PC-9 (cell line): ENCODE measurements at regions not wholly inside any gene's neighbourhood (a gene's known extent, or its start where the extent isn't known, plus 50 kb on each side); places are given as distances from the start of the nearest gene placed in this dataset.

ENCODE experiments used
- BruUV-seq: library from RNA; stranded (reverse); fragments of 400-500 nt; replicated peaks from 2 replicates; lab custom pipeline; 2021; lab: Mats Ljungman, UMichigan
- CTCF ChIA-PET: fragments of 300-600 bp; sonication (Branson Sonifier 250); formaldehyde crosslinking; loops from one replicate; lab custom pipeline; 2022; ENCODE audit warnings: antibody characterized with exemption; lab: Charles Lee
- POLR2A ChIA-PET: fragments of 300-600 bp; sonication (Branson Sonifier 250); formaldehyde crosslinking; loops from one replicate; lab custom pipeline; 2022; ENCODE audit warnings: antibody characterized with exemption; ENCODE audit not compliant: unreplicated experiment; lab: Charles Lee
- DNase-seq, 2 experiments: peaks; one replicate each; pipeline versions ENCODE4 v3.0.0 to v3.0.0-alpha.2; 2015 to 2022; ENCODE audit warnings: mixed read lengths in 1 of 2
- H2AFZ ChIP-seq: fragments of 200-600 bp; sonication (generic); 2 replicates; pipeline ENCODE4 v1.8.1; 2017; ENCODE audit warnings: antibody characterized with exemption
- H3F3A ChIP-seq: fragments of 200-600 bp; sonication (generic); 2 replicates; pipeline ENCODE4 v1.8.1; 2017; ENCODE audit warnings: antibody characterized with exemption, mild to moderate bottlenecking, low read depth; ENCODE audit not compliant: insufficient read depth
- H3K27ac ChIP-seq: fragments of 200-600 bp; sonication (generic); 2 replicates; pipeline ENCODE4 v1.6.1; 2016; ENCODE audit warnings: mixed run types
- H3K27me3 ChIP-seq: fragments of 200-600 bp; sonication (generic); 2 replicates; pipeline ENCODE4 v1.6.1; 2016; ENCODE audit warnings: low read depth, mixed run types; ENCODE audit not compliant: insufficient read depth
- H3K36me3 ChIP-seq: fragments of 200-600 bp; sonication (generic); 2 replicates; pipeline ENCODE4 v1.6.1; 2016; ENCODE audit warnings: low read depth, mixed run types
- H3K4me1 ChIP-seq: fragments of 200-600 bp; sonication (generic); replicated peaks from 2 replicates; pipeline ENCODE4 v1.6.1; 2016; ENCODE audit warnings: mixed run types; ENCODE audit not compliant: insufficient read depth
- H3K4me2 ChIP-seq: fragments of 200-600 bp; sonication (generic); 2 replicates; pipeline ENCODE4 v1.6.1; 2017; ENCODE audit warnings: mixed run types
- H3K4me3 ChIP-seq: fragments of 200-600 bp; sonication (generic); 2 replicates; pipeline ENCODE4 v1.6.1; 2016; ENCODE audit warnings: mixed run types
- H3K79me2 ChIP-seq: fragments of 200-600 bp; sonication (generic); 2 replicates; pipeline ENCODE4 v1.6.1; 2017; ENCODE audit warnings: low read depth, mixed run types
- H3K9me2 ChIP-seq: fragments of 200-600 bp; sonication (generic); 2 replicates; pipeline ENCODE4 v1.8.1; 2017; ENCODE audit warnings: mild to moderate bottlenecking; ENCODE audit not compliant: insufficient read depth
- H3K9me3 ChIP-seq: fragments of 200-600 bp; sonication (generic); 2 replicates; pipeline ENCODE4 v1.8.1; 2016; ENCODE audit warnings: low read depth; ENCODE audit not compliant: insufficient read depth
- H4K20me1 ChIP-seq: fragments of 200-600 bp; sonication (generic); 2 replicates; pipeline ENCODE4 v1.8.1; 2017; ENCODE audit not compliant: insufficient read depth
- CTCF ChIP-seq: fragments of 200-600 bp; sonication (generic); conservative IDR thresholded peaks from 2 replicates; pipeline ENCODE4 v1.6.1; 2017; ENCODE audit warnings: mixed run types, antibody characterized with exemption, mild to moderate bottlenecking, moderate library complexity
- EZH2 ChIP-seq: fragments of 200-600 bp; sonication (generic); IDR thresholded peaks from 2 replicates; pipeline ENCODE4 v1.8.0; 2017; ENCODE audit warnings: antibody characterized with exemption, low read depth
- intact Hi-C: fragments of 100-400 bp; cut with micrococcal nuclease; formaldehyde crosslinking; loops from one replicate; pipeline ENCODE4 v1.10.0; 2022; ENCODE audit not compliant: unreplicated experiment

GRCh38 chr5:27944471-27944870 lies 906.1 kb upstream of the CDH9 start:
- no peaks in the 10 kb centered on the region; the same call in 1 of the 2 replicates for H3K9me2 ChIP-seq
- no peaks in the 10 kb centered on the region for H3F3A ChIP-seq
- H2AFZ ChIP-seq: no peak overlapping the region
- no peaks in the 10 kb centered on the region; the same call in 1 of the 2 replicates for H3K9me3 ChIP-seq
- H3K4me1 ChIP-seq: no peaks in the 10 kb centered on the region
- DNase-seq: no peak
- no peaks in the 10 kb centered on the region for H3K79me2 ChIP-seq
- no peaks in the 10 kb centered on the region for H3K36me3 ChIP-seq
- TF ChIP-seq CTCF (no peak), EZH2 (no peak)
- BruUV-seq: no TSS peak
- H4K20me1 ChIP-seq: no peaks in the 10 kb centered on the region
- H3K4me3 ChIP-seq: no peak overlapping the region
- intact Hi-C loops: no loop called here
- CTCF ChIA-PET: interaction anchor here (0.6 kb wide), 1 partner anchor 361 kb away, joined by 7 read pairs; no protein-coding TSS in a partner anchor
- no peak overlapping the region for H3K4me2 ChIP-seq
- POLR2A ChIA-PET: no interaction called here
- H3K27me3 ChIP-seq: no peaks in the 10 kb centered on the region
- no peak overlapping the region for H3K27ac ChIP-seq

- Histone ChIP-seq H3K9me3 (no peaks in the 10 kb centered on the region), H3K79me2 (no peaks in the 10 kb centered on the region), H3K27ac (no peak overlapping the region), H3K36me3 (no peaks in the 10 kb centered on the region), H4K20me1 (no peaks in the 10 kb centered on the region), H3K4me2 (no peak overlapping the region), H3K9me2 (no peaks in the 10 kb centered on the region), H3K4me3 (no peak overlapping the region), H2AFZ (no peak overlapping the region), H3K4me1 (no peaks in the 10 kb centered on the region), H3F3A (no peaks in the 10 kb centered on the region), H3K27me3 (no peaks in the 10 kb centered on the region)
- no TSS peak for BruUV-seq
- intact Hi-C loops: no loop called here
- DNase-seq: no peak
- POLR2A ChIA-PET: no interaction called here
- TF ChIP-seq CTCF: no peak
- TF ChIP-seq EZH2: no peak
- CTCF ChIA-PET: no interaction called here
Measured at GRCh38 chr5:27938989-27939388, 900.6 kb upstream of the CDH9 start.

- Histone ChIP-seq H3K9me2 (no peaks in the 10 kb centered on the region), H3K27me3 (no peaks in the 10 kb centered on the region), H3K4me2 (no peak overlapping the region), H3K4me1 (no peaks in the 10 kb centered on the region), H3K27ac (no peak overlapping the region), H4K20me1 (no peaks in the 10 kb centered on the region), H3K79me2 (no peaks in the 10 kb centered on the region), H2AFZ (no peak overlapping the region), H3K9me3 (peaks cover 3% of the 10 kb centered on the region; the same call in 1 of the 2 replicates), H3K4me3 (no peak overlapping the region), H3F3A (no peaks in the 10 kb centered on the region), H3K36me3 (no peaks in the 10 kb centered on the region)
- DNase-seq: no peak
- no TSS peak for BruUV-seq
- POLR2A ChIA-PET: no interaction called here
- CTCF ChIA-PET: no interaction called here
- intact Hi-C loops: no loop called here
- TF ChIP-seq EZH2 (no peak), CTCF (no peak)
Measured at GRCh38 chr5:27928060-27928459, 889.7 kb upstream of the CDH9 start.
